Panc1 (cell line): ENCODE measurements at regions not wholly inside any gene's neighbourhood (a gene's known extent, or its start where the extent isn't known, plus 50 kb on each side); places are given as distances from the start of the nearest gene placed in this dataset.

Experiments
- ATAC-seq: fragments of 200-7000 bp; cut with Tn5 transposase; 2 replicates; pipeline ENCODE4 v1.9.1; 2020; ENCODE audit warnings: mild to moderate bottlenecking, moderate library complexity
- BruUV-seq: library from RNA; stranded (reverse); fragments of 400-500 nt; replicated peaks from 2 replicates; lab custom pipeline; 2021; lab: Mats Ljungman, UMichigan
- CTCF ChIA-PET: fragments of 300-600 bp; sonication (Branson Sonifier 250); formaldehyde crosslinking; loops from one replicate; lab custom pipeline; 2022; ENCODE audit warnings: antibody characterized with exemption; lab: Charles Lee
- POLR2A ChIA-PET: fragments of 300-600 bp; sonication (Branson Sonifier 250); formaldehyde crosslinking; loops from one replicate; lab custom pipeline; 2022; ENCODE audit warnings: antibody characterized with exemption; lab: Charles Lee
- DNase-seq: peaks from one replicate; pipeline ENCODE4 v3.0.0-alpha.2; 2010; ENCODE audit warnings: low read depth, low spot score
- H3K27ac ChIP-seq: 2 replicates; pipeline ENCODE4 v1.5.1; 2011; ENCODE audit warnings: mild to moderate bottlenecking, low read length, inconsistent platforms
- H3K27me3 ChIP-seq: fragments of 200-500 bp; sonication (Bioruptor generic); 2 replicates; pipeline ENCODE4 v1.6.0; 2014; ENCODE audit warnings: low read length, inconsistent platforms; ENCODE audit not compliant: control insufficient read depth, insufficient read depth
- H3K36me3 ChIP-seq: fragments of 200-500 bp; sonication (Bioruptor generic); 2 replicates; pipeline ENCODE4 v1.5.1; 2014; ENCODE audit warnings: inconsistent platforms, mild to moderate bottlenecking, low read length, moderate library complexity; ENCODE audit not compliant: control insufficient read depth, insufficient read depth
- H3K4me1 ChIP-seq: 2 replicates; pipeline ENCODE4 v1.5.1; 2011; ENCODE audit warnings: inconsistent platforms, mild to moderate bottlenecking, low read length, moderate library complexity; ENCODE audit not compliant: control insufficient read depth, insufficient read depth
- H3K4me3 ChIP-seq, 2 experiments: 2 replicates each; pipeline ENCODE4 v1.5.1; 2011 to 2012; ENCODE audit warnings: low read depth in 2 of 2, low read length in 2 of 2, mild to moderate bottlenecking in 2 of 2, inconsistent platforms in 1 of 2, moderate library complexity in 1 of 2
- H3K9me3 ChIP-seq: fragments of 200-500 bp; sonication (Bioruptor generic); 2 replicates; pipeline ENCODE4 v1.5.1; 2014; ENCODE audit warnings: low read depth, mild to moderate bottlenecking, inconsistent platforms, low read length, moderate library complexity; ENCODE audit not compliant: control insufficient read depth, insufficient read depth
- POLR2AphosphoS5 ChIP-seq: IDR thresholded peaks from 2 replicates; pipeline ENCODE4 v1.6.1; 2012; ENCODE audit warnings: mild to moderate bottlenecking, low read depth, low read length, moderate library complexity
- SIN3A ChIP-seq: IDR thresholded peaks from 2 replicates; pipeline ENCODE4 v1.6.1; 2012; ENCODE audit warnings: low read depth, mild to moderate bottlenecking, low read length, moderate library complexity, borderline replicate concordance; ENCODE audit not compliant: insufficient read depth
- TCF7L2 ChIP-seq: IDR thresholded peaks from 2 replicates; pipeline ENCODE4 v1.6.1; 2011; ENCODE audit warnings: mild to moderate bottlenecking, low read depth, low read length, inconsistent platforms
- in situ Hi-C: cut with HindIII; loops from 2 replicates; pipeline ENCODE4 v1.10.0; 2016; ENCODE audit warnings: low sequenced_read_pairs, low pct_unique_long_range_greater_than_20kb
- intact Hi-C: fragments of 100-400 bp; cut with micrococcal nuclease; formaldehyde crosslinking; loops from one replicate; pipeline ENCODE4 v1.10.0; 2022; ENCODE audit not compliant: unreplicated experiment
- TF ChIP-seq, protein P1 (sequence below), 2 experiments: IDR thresholded peaks; 2 replicates each; pipeline ENCODE4 v1.6.1; 2011 to 2012; ENCODE audit warnings: low read depth in 2 of 2, control low read depth in 1 of 2, low read length in 1 of 2, mild to moderate bottlenecking in 1 of 2, moderate library complexity in 1 of 2; ENCODE audit not compliant: insufficient read depth in 1 of 2
- TF ChIP-seq, protein P2 (sequence below): fragments of 450-650 bp; IDR thresholded peaks from 2 replicates; pipeline ENCODE4 v1.5.1; 2017; ENCODE audit warnings: mild to moderate bottlenecking

DNA sequence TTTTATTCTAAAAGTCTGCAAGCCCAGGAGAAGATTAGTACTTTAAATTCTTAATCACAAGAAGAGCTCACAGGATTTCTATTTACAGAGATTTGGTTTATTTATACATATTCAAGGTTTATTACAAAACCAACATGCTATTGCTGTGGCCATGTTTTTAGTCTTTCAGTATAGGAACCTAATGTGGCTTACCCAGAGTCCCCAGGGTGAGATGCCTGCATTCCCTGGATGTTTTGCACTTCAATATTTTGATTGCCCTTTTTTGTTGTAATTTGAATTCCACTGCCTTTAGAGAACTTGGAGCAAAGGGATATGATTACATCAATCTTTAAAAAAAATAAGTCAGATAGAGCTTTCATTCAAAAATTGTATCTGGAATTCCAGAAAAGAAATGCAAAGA, 146.0 kb upstream of the FRMPD4 start:
- no peak for DNase-seq
- ATAC-seq = no peak
- TF ChIP-seq, protein P1, sequence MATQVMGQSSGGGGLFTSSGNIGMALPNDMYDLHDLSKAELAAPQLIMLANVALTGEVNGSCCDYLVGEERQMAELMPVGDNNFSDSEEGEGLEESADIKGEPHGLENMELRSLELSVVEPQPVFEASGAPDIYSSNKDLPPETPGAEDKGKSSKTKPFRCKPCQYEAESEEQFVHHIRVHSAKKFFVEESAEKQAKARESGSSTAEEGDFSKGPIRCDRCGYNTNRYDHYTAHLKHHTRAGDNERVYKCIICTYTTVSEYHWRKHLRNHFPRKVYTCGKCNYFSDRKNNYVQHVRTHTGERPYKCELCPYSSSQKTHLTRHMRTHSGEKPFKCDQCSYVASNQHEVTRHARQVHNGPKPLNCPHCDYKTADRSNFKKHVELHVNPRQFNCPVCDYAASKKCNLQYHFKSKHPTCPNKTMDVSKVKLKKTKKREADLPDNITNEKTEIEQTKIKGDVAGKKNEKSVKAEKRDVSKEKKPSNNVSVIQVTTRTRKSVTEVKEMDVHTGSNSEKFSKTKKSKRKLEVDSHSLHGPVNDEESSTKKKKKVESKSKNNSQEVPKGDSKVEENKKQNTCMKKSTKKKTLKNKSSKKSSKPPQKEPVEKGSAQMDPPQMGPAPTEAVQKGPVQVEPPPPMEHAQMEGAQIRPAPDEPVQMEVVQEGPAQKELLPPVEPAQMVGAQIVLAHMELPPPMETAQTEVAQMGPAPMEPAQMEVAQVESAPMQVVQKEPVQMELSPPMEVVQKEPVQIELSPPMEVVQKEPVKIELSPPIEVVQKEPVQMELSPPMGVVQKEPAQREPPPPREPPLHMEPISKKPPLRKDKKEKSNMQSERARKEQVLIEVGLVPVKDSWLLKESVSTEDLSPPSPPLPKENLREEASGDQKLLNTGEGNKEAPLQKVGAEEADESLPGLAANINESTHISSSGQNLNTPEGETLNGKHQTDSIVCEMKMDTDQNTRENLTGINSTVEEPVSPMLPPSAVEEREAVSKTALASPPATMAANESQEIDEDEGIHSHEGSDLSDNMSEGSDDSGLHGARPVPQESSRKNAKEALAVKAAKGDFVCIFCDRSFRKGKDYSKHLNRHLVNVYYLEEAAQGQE (IDR thresholded peaks at IDR 0.05; ENCODE audit: insufficient read depth in 1 of 2, low read depth in 2 of 2, low read length in 1 of 2) = no peak
- TF ChIP-seq TCF7L2 (no peak), POLR2AphosphoS5 (no peak), SIN3A (no peak)
- TF ChIP-seq, protein P2, sequence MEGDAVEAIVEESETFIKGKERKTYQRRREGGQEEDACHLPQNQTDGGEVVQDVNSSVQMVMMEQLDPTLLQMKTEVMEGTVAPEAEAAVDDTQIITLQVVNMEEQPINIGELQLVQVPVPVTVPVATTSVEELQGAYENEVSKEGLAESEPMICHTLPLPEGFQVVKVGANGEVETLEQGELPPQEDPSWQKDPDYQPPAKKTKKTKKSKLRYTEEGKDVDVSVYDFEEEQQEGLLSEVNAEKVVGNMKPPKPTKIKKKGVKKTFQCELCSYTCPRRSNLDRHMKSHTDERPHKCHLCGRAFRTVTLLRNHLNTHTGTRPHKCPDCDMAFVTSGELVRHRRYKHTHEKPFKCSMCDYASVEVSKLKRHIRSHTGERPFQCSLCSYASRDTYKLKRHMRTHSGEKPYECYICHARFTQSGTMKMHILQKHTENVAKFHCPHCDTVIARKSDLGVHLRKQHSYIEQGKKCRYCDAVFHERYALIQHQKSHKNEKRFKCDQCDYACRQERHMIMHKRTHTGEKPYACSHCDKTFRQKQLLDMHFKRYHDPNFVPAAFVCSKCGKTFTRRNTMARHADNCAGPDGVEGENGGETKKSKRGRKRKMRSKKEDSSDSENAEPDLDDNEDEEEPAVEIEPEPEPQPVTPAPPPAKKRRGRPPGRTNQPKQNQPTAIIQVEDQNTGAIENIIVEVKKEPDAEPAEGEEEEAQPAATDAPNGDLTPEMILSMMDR = no peak
- Histone ChIP-seq H3K4me3 (no peak overlapping the region), H3K4me1 (no peaks in the 10 kb centered on the region), H3K27ac (no peak overlapping the region), H3K9me3 (no peaks in the 10 kb centered on the region), H3K36me3 (no peaks in the 10 kb centered on the region), H3K27me3 (no peaks in the 10 kb centered on the region)
- in situ Hi-C loops (no loop called here), intact Hi-C loops (no loop called here)
- BruUV-seq = no TSS peak
- POLR2A ChIA-PET = no interaction called here
- CTCF ChIA-PET = no interaction called here

DNA sequence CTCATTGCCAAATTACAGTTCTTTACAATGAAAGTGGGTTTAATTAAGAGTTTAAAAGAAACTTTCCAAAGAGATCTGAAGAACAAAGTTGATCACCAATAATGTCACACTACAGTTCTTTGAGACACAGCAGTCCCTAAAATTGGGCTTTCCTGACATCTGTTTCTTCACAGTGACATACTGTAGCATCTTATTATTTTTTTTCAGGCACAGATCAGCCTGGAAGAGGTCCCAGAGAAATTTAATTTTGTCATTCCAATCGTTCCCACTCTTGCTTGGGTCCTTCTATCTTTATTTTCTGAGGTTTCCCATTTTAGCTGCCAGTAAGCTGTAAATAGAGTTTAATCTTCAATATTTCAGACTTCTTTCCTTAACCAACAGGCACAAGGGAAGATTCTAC, 143.1 kb upstream of the FRMPD4 start:
- Histone ChIP-seq H3K36me3 (no peaks in the 10 kb centered on the region), H3K27ac (no peak overlapping the region), H3K4me3 (no peak overlapping the region), H3K4me1 (no peaks in the 10 kb centered on the region), H3K27me3 (no peaks in the 10 kb centered on the region), H3K9me3 (no peaks in the 10 kb centered on the region)
- intact Hi-C loops = no loop called here
- in situ Hi-C loops = no loop called here
- TF ChIP-seq POLR2AphosphoS5 (no peak), SIN3A (no peak), TCF7L2 (no peak)
- TF ChIP-seq, protein P1 (IDR thresholded peaks at IDR 0.05; ENCODE audit: insufficient read depth in 1 of 2, low read depth in 2 of 2, low read length in 1 of 2) = no peak
- TF ChIP-seq, protein P2 = no peak
- POLR2A ChIA-PET = no interaction called here
- no TSS peak for BruUV-seq
- CTCF ChIA-PET = no interaction called here
- no peak for DNase-seq
- ATAC-seq = no peak
